Upper lobe of left lung (tissue), 4 donors: ENCODE measurements at regions not wholly inside any gene's neighbourhood (a gene's known extent, or its start where the extent isn't known, plus 50 kb on each side); places are given as distances from the start of the nearest gene placed in this dataset.

ENCODE experiments used
- EP300 ChIP-seq, 4 donors: sonication (generic); formaldehyde crosslinking; IDR thresholded peaks; one replicate each; pipeline ENCODE4 v1.5.1; 2017; ENCODE audit warnings: antibody characterized with exemption in 4 of 4, control low read depth in 2 of 4
- POLR2A ChIP-seq, 4 donors: fragments of 450-650 bp; IDR thresholded peaks; one replicate each; pipeline ENCODE4 v1.5.1; 2016 to 2017; ENCODE audit warnings: antibody characterized with exemption in 4 of 4, mild to moderate bottlenecking in 2 of 4
- POLR2AphosphoS5 ChIP-seq, 2 donors: sonication (generic); formaldehyde crosslinking; IDR thresholded peaks; one replicate each; pipeline ENCODE4 v1.5.1; 2017; ENCODE audit warnings: antibody characterized with exemption in 2 of 2
- TF ChIP-seq, protein P1 (sequence below), 6 experiments: fragments of 450-650 bp in 4 of 6; fragments of 200-600 bp in 2 of 6; sonication (generic) in 2 of 6; IDR thresholded peaks; one replicate each; pipeline ENCODE4 v1.5.1; 2016 to 2019; ENCODE audit warnings: antibody characterized with exemption in 6 of 6

DNA sequence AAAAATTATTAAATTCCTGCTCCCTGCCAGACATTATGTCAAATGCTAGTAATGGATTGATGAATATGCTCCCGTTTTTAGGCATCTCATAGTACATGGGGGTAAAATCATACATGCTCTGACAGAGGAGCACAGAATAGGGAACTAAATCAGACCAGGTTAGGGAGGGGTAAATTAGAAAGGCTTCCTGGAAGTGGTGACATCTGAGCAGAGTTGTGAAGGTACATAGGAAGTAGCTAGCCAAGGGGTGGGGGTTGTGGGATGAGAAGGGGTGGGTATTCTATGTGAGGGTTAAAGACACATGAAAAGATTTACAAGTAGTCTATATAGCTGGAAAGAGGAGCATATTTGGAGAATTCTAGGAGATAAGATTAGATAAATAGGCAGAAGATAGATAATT, 171.7 kb upstream of the FBXO33 start:
- TF ChIP-seq, protein P1, sequence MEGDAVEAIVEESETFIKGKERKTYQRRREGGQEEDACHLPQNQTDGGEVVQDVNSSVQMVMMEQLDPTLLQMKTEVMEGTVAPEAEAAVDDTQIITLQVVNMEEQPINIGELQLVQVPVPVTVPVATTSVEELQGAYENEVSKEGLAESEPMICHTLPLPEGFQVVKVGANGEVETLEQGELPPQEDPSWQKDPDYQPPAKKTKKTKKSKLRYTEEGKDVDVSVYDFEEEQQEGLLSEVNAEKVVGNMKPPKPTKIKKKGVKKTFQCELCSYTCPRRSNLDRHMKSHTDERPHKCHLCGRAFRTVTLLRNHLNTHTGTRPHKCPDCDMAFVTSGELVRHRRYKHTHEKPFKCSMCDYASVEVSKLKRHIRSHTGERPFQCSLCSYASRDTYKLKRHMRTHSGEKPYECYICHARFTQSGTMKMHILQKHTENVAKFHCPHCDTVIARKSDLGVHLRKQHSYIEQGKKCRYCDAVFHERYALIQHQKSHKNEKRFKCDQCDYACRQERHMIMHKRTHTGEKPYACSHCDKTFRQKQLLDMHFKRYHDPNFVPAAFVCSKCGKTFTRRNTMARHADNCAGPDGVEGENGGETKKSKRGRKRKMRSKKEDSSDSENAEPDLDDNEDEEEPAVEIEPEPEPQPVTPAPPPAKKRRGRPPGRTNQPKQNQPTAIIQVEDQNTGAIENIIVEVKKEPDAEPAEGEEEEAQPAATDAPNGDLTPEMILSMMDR (IDR thresholded peaks at IDR 0.05), result no peak
- TF ChIP-seq POLR2AphosphoS5 (IDR thresholded peaks at IDR 0.05) (no peak), EP300 (IDR thresholded peaks at IDR 0.05) (no peak), POLR2A (IDR thresholded peaks at IDR 0.05) (no peak)
